A549 (cell line): ENCODE measurements at regions not wholly inside any gene's neighbourhood (a gene's known extent, or its start where the extent isn't known, plus 50 kb on each side); places are given as distances from the start of the nearest gene placed in this dataset.

Source experiments
- POLR2AphosphoS2 ChIP-seq: conservative IDR thresholded peaks from 2 replicates; pipeline ENCODE4 v1.6.1; 2012; ENCODE audit warnings: low read length, improper control_type of control experiment, inconsistent platforms
- RNF2 ChIP-seq: fragments of 200-600 bp; sonication (generic); IDR thresholded peaks from 2 replicates; pipeline ENCODE4 v1.6.1; 2016; ENCODE audit warnings: low read depth, mild to moderate bottlenecking, antibody characterized with exemption, moderate library complexity, borderline replicate concordance
- TF ChIP-seq, protein P1 (sequence below): fragments of >200 bp; sonication (Bioruptor Twin); formaldehyde crosslinking; IDR thresholded peaks from 3 replicates; pipeline ENCODE4 v1.6.1; 2016
- TF ChIP-seq, protein P2 (sequence below): fragments of >200 bp; sonication (Bioruptor Twin); formaldehyde crosslinking; IDR thresholded peaks from 3 replicates; pipeline ENCODE4 v1.5.1; 2016

DNA sequence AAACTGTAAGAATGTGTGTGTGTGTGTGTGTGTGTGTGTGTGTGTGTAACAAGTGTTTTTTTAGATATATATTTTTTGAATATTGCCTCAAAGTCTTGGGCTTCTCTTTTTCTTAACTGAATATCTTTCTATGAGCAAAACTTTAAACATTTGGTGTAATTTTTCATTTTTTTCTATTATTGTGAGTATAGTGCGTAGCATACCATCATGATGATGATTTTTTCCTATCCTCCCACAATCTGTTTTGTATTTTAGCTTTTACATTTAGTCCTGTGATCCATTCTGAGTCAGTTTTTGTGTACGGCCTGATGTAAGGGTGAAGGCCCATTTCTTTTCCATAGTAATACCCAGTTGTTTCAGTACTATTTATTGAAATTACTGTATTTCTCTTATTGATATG lies 680.6 kb downstream of the TTLL7 start:
- no peak for TF ChIP-seq RNF2
- TF ChIP-seq, protein P1, sequence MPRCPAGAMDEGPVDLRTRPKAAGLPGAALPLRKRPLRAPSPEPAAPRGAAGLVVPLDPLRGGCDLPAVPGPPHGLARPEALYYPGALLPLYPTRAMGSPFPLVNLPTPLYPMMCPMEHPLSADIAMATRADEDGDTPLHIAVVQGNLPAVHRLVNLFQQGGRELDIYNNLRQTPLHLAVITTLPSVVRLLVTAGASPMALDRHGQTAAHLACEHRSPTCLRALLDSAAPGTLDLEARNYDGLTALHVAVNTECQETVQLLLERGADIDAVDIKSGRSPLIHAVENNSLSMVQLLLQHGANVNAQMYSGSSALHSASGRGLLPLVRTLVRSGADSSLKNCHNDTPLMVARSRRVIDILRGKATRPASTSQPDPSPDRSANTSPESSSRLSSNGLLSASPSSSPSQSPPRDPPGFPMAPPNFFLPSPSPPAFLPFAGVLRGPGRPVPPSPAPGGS = no peak
- TF ChIP-seq, protein P2, sequence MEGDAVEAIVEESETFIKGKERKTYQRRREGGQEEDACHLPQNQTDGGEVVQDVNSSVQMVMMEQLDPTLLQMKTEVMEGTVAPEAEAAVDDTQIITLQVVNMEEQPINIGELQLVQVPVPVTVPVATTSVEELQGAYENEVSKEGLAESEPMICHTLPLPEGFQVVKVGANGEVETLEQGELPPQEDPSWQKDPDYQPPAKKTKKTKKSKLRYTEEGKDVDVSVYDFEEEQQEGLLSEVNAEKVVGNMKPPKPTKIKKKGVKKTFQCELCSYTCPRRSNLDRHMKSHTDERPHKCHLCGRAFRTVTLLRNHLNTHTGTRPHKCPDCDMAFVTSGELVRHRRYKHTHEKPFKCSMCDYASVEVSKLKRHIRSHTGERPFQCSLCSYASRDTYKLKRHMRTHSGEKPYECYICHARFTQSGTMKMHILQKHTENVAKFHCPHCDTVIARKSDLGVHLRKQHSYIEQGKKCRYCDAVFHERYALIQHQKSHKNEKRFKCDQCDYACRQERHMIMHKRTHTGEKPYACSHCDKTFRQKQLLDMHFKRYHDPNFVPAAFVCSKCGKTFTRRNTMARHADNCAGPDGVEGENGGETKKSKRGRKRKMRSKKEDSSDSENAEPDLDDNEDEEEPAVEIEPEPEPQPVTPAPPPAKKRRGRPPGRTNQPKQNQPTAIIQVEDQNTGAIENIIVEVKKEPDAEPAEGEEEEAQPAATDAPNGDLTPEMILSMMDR = no peak
- no peak for TF ChIP-seq POLR2AphosphoS2
